HG03108 (cell line): ENCODE measurements at regions not wholly inside any gene's neighbourhood (a gene's known extent, or its start where the extent isn't known, plus 50 kb on each side); places are given as distances from the start of the nearest gene placed in this dataset.

Source experiments
- ATAC-seq: cut with Tn5 transposase; IDR thresholded peaks from one replicate; pipeline ENCODE4 v1.9.1; 2021; ENCODE audit warnings: moderate library complexity; ENCODE audit not compliant: unreplicated experiment

DNA sequence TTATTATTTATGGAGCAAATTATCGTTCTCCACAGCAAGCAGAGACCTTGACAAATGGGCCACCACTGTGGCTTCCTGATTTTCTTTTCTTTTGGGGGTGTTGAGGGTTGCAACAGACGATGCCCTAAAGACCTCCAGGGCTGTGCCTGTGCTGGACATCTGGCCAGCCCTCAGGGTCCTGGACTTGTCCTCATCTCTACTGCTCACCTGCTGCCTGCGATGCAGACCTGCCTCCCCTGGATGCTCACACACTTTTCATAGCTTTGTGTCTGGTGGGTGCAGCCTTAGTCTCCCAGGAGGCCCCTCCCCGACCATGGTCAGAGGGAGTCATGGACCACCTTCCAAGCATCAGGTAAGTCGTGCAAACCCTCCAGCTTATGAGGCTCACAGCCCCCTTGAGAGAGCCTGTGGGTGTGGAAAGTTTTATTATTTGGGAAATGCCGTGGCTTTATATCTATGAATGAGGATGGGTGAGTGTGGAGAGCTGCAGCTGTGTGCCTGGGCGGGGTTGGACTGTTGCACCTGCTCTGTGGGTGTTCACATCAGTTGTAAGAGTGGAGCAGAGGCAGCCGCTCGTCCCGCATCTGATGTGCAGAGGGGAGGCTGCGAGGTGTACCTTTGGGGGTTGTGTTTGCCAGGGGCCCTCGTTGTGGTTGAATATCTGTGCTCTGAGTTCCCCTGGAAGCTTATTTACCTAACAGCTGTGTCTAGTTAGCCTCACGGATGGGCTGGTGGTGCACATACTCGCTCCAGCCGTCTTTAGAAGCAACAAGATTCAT lies 126.3 kb upstream of the IRX4 start:
- no peak for ATAC-seq

DNA sequence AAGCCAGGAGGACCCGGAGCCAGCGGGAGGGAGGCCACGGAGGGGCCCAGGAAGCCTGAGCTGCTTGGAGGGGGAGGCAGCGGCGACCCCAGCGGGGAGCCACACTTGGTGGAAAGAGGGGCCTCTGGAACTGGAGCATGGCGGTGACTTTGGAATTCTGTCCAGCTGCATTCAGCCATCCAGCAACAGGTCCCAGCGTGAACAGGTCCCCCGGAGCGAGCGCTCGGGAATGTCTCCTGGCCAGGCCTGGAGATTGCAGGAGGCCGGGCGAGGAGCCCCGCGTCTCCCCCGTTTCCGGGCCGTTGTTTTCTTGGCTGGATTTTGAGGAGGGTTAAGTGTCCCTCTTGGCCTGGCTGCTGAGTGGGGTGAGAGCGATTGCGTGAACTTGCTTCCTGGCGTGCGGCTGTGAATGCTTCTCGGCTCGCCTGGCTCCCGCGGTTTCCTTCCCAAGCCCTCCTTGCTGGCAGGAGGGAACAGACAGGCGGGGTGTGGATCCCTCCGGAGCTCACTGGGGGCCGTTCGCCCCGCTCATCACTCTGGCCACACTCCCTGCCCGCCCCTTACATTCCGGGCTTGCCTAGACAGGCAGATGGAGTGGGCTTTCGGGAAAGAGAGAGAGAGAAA lies 125.3 kb upstream of the IRX4 start:
- ATAC-seq: no peak

DNA sequence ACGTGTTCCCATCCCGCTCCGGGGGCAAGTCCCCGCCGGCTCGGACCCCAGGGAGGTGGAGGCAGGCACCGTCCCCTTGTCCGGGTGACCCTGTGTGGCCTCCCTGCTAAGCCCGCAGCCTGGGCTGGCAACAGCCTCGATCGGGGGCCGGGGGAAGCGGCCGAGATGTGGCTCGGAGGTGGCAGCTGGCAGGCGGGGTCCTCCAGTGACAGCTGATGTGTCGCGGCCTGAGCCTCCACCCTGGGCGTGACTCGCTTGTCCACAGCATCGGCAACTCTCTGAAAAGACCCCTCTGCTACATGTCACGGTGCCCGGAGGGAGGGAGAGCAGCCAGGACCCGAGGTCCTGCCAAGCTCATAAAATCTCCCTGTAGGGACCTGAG lies 124.8 kb upstream of the IRX4 start:
- ATAC-seq: no peak

DNA sequence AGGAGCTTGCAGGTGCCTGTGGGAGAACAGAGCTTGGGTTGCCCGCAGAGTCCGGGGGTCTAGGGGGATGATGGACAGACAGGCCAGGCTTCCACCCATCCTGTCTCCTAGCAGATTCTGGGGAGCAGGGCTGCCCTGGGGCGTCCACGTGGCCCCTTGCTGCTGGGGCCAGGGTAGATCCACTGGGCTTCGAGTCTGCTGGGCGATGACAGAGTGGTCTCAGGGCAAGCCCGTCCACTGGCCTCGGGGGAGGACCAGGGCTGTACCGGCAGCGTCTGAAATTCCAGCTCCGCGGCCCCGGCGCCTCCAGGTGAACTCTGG lies 124.2 kb upstream of the IRX4 start:
- ATAC-seq: no peak

DNA sequence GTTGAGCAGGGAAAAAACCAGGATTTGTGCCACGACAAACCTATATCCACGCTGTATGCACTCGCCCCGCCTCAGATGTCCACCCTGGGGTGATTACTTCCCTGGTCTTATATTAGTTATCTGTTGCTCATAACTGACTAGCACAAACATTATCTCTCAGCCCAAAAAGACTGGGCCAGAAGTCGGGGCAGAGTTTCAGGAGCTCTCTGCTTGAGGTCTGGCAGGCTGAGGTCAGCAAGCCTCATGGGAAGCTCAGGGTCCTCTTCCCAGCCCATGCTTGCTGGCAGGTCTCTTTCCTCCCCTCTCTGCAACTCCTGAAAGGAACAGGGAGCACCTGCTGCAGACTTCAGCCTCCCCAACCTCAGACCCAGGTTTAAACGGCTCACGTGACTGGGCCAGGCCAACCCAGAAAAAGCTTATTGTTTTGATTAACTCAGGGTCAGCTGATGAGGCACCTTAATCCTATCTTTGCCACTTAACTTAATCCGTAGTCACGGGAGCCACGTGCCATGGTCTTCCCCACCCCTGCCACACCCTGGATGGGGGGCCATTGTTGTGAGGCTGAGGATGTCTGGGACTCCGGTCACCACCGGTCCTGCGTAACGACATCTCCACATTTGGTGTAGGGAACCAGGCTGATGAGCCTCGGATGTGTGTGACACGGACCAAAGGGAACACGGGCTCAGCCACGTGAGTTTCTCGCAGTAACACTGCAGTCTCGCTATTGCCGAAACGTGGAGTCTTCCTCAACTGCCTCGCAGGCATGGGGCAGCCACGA lies 123.7 kb upstream of the IRX4 start:
- no peak for ATAC-seq

DNA sequence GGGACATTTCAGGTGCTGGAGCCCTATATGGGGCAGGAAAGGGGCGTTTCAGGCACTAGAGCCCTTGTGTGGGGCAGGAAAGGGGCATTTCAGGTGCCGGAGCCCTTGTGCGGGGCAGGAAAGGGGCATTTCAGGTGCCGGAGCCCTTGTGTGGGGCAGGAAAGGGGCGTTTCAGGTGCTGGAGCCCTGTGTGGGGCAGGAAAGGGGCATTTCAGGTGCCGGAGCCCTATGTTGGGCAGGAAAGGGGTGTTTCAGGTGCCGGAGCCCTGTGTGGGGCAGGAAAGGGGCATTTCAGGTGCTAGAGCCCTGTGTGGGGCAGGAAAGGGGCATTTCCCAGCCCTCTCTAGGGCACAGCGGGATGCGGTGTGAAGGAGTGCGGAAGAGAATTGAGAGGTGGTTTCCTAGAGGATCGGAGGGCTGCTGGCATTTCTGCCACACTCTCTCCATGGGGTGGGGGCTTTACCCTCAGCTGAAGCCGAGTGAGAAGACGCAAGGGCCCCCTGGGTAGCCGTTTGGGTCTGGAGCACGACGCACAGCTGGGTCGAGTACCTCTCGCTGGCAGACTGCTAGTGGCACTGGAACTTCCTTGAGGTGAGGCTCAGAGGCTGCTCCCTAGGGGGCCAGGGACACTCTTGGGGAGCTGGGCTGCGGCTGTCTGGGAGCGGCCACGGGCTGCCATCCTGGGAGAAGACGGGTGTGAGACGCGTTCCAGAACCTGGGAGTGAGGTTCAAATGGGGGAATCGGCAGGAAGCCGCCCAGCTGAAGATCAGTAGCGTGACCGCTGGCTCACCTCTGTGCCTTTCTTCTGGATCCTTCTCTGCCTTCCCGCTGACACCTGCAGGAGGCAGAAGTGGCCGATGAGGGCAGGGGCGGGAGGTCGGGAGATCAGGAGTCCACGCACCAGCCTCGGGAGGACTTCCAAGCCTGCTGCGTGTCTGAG lies 122.6 kb upstream of the IRX4 start:
- no peak for ATAC-seq

DNA sequence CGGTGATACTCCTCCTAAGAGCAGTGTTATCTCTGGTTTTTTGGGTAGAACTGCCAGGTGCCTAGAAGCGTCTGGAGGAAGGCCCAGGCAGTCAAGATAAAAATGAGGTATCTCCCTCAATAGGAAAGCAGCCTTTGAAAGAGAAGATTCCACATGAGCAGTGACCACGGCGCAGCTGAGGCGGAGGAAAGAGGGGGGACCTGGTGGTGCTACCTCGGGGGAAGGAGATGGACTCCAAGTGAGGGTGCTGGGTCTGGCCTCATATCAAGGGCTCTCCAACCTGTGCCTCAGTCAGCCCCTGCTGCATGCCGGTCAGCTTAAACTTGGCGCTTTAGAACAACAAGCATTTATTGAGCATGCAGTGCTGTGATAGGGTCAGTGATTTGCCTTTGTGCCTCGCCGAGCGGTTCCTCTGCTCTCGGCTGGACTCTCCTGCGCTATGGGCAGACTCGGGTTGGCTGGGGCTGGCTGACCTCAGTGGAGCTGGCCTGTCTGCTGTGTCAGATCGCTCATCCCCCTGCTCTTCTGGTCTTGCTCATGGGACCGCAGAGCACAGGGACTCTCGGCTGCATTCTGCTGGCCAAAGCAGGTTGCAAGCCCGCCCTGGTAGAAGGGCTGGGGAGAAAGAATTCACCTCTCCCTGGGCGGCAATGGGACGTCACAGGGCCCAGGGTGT lies 121.1 kb upstream of the IRX4 start:
- ATAC-seq: no peak

DNA sequence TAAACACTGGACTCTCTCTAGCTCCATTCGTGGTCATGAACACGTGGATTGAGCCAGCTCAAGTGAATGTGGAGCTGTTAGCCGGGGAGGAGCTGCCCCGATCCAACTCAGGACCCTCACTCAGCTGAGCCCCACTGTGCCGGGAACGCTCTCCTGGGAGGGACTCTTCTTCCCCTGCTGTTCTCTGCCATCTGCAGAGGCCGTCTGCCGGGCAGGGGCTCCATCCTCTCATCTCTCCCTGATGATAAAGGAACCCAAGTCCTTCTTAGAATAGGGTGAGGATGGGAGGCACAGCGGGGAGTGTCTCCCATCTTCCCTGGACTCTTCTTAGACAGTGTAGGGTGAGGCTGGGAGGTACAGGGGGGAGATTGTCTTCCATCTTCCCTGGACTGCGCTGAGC lies 120.5 kb upstream of the IRX4 start:
- ATAC-seq: no peak

DNA sequence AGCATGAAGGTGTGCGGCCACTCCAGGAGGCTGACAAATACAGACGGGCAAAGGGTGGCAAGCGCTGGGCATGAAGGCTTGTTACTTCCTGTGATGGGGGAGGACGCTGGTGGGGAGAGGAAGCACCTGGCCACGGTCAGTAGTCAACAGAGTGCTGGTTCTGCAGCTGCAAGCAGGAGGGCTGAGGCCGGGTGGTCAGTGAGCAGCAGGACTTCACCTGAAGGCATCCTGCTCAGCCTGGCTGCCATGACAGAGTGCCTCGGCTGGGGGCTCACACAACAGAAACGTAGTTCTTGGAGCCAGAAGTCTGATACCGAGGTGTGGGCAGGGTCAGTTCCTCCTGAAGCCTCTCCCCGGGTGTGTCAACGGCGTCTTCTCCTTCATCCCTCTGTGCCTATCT lies 118.6 kb upstream of the IRX4 start:
- ATAC-seq: no peak

DNA sequence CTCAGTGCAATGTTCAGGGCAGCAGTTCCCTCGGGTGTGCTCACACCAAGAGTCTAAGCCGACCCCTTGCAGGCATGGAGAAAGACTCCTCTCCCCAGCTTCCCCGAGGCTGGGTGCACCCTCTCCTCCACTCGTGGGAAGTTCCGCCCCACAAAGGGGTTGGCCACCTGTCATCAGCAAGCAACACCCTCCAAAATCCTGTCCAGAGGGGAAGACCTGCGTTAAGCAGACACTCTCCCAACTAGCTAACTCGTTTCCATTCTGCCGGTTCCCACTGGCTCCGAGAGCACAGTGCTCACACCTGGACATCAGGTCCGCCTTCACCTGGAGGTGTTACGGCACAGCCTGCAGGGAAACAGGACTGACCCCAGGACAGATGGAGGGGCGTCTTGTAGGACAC lies 117.9 kb upstream of the IRX4 start:
- no peak for ATAC-seq

DNA sequence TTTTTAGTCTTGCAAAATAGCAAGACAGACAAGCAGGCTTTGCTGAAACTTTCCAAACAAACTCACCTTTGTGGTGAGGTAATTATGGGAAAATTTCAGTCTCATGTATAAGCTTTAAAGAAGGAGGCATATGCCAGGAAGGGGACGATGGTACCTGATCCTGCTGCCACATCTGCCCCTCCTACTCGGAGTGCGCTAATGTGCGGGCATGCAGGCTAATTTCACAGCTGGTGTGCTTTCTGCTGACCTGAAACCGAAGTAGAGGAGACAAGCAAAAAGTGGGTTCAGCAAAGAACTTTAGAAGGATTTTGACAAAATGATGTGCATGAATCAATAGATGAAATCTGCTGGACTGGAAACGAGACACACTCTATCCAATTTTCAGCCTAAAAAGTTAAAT lies 117.1 kb upstream of the IRX4 start:
- no peak for ATAC-seq

DNA sequence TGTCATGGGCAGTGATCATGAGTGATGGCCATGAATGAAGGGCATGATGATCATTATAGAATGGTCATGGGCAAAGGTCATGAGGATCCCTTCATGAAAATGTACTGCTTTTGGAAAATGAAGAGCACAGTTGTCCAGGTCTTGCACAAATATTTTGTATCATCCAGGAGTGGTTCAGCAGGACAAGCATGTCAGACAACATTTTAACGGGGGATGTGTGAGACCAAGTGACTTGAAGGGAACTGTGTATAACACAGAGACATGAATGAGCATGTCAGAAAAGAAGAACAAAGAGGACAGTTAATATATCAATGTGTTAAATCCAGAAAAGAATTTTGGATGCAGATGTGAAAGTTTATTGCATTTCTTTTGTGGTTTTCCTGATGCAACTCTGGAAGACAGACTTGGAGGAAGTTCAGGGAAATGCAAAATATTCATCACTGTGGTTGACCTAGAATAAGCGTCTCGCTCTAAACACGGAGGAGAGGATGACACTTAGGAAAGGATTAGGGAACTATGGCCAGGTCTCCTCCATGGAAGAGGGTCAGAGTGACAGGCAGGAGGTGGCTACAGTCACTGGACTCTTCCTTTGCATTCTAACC lies 116.1 kb upstream of the IRX4 start:
- no peak for ATAC-seq

DNA sequence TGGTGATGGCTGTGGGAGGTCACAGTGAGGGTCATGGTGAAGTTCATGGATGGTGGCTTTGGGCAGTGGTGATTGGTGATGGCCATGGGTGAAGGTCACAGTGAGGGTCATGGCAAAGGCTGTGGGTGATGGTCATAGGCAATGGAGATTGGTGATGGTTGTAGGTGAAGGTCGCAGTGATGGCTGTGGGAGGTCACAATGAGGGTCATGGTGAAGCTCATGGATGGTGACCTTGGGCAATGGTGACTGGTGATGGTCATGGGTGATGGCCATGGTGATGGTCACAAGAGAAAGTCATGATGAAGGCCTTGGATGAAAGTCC lies 115.6 kb upstream of the IRX4 start:
- no peak for ATAC-seq

DNA sequence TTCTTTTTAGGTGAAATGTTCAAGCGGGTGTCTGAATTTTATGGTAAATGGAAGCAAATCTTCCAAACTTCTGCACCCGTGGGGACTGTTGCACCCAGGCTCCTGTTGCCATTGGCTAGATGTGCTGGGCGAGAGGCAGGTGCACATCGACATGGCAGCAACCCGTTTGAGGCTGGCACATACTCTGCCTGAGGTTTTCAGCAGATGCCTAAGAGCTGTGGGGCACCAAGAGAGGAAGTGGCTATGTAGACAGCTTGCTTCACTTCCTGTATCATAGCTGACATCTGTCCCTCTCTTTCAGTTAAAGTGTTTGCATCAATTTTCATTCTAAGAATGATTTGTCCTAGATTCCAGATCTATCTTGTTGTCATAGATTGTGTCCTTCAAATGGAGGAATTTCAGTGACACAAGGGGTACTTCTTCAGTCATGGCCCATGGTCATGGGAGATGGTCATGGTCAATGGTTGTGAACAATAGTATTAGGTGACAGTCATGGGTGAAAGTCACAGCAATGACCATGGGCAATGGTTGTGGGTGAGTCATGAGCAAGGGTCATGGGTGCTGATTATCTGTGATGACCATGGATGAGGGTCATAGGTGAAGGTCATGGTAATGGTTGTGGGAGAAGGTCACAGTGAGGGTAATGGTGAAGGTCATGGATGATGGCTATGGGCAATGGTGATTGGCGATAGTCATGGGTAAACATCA lies 115.1 kb upstream of the IRX4 start:
- no peak for ATAC-seq

DNA sequence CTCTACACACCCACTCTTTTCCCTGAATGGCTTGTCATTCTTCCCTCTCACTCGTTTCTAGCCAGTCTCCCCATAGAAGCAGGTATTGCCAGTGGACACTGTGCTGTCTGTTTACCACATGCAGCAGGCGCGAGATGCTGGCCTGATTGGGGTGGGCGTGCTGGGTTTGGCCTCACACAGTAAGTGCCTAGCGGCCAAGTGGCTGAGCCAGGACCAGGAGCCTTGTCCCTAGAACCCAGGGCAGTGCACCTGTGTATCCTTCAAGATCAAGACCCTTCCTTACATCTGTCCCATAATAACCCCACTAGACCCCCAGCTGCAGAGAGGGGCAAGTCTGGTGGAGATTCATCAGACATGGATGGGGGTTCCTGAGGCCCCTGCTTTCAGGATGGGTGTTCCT lies 112.8 kb upstream of the IRX4 start:
- ATAC-seq: no peak

DNA sequence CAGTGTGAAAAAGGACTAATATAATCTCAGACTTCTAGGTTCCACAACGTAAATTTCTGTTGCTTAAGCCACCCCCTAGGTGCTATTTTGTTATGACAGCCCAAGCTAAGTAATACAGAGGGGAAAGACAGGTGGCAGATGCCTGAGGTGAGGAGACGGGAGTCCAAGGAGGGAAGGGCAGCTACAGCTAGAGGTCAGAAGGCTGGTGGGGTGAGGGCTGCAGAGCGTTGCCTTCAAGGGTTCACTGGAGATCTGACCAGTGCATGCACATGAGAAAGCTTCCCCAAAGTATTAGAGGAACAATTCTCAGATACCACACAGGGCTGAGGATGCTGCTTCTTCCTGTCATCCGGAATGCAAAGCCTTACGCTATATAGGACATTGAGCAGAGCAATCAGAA lies 104.7 kb upstream of the IRX4 start:
- ATAC-seq: no peak

DNA sequence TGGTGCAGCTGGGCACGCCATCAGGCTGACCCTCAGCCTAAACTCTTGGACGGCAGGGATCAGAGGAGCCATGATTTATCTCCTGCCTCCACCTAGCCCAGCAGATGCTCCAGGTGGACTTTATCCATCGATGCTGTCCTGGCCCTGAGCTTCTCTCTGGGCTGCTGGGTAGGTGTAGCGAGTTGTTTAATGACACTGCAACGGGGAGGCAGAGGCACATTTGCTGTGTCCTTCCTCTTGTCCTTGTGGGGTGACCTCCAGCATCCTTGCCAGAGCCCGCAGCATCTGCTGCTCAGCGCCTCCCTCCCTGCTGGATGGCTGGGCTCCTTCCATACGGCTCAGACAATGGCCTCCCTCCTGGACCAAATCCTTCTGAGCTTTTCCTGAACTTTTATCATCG lies 103.1 kb upstream of the IRX4 start:
- ATAC-seq: no peak

DNA sequence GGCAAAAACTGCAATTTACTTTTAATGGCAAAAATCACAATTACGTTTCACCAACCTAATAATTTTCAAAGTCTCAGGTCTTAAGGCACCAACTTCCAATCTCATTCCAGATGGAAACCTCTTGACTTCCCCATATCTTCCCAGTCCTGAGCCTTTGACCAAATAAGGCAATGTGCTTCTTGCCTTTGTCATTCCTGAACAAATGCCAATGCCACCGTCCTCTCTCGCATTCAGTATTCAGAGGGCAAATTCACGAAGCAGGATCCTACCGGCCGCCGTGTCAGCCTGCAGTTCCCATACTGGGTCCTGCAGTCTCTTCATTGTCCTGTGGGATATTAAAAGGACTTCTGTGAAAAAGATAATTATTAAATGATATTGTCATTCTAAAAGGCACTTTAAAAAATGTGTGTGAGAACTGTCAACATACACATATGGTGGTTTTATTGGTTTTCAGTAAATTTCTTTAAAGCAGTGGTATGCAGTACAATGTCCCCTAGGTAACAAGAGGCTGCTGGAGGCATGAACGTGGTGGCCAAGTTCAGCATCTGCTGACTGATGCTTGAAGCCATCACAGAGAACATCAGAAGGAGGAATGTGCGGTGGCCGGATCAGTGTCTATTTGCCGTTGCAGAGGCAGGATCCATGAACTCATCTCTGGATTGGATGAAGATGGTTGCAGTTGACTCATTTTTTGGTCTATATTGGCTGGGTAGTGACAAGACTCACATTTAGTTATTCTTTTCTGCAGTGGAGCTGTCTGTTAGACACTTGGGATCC lies 101.4 kb upstream of the IRX4 start:
- ATAC-seq: no peak

DNA sequence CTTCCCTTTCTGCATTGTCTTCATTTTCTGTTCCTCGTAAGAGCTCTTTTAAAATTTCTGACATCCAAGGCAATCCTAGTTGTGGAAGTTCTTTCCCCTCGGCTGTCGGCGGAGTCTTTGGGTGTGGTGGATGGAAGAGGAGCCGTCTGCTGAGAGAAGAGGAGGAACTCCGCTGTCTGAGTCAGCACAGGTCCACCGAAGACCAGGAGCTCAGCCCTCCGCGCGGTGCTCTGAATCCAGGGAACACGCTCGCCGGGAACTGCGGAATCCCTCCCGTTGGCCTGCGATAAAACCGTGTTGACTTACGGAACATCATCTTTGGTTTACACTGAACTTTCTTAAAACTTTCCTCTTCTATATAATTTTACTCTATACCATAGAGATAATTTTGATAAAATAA lies 100.7 kb upstream of the IRX4 start:
- ATAC-seq: no peak
